ENCODE measurements at regions not wholly inside any gene's neighbourhood (a gene's known extent, or its start where the extent isn't known, plus 50 kb on each side); places are given as distances from the start of the nearest gene placed in this dataset.
"Not testable (repeated sequence)": the region's sequence is repeated elsewhere in the genome, so short reads cannot be mapped to it uniquely, and the experiment has no call there.

- peaks cover 10% of the 10 kb centered on the region for H3K27me3 ChIP-seq (ENCODE audit: insufficient read depth, insufficient read length)
- peaks cover 5% of the 10 kb centered on the region for H3K4me1 ChIP-seq (ENCODE audit: insufficient read depth, insufficient read length)
- H3K9ac ChIP-seq (ENCODE audit: insufficient read length, low read depth), result no peak overlapping the region
- no peak for TF ChIP-seq ZNF274 (IDR thresholded peaks at IDR 0.05; ENCODE audit: low read depth, low read length)
- TF ChIP-seq YY1 (IDR thresholded peaks at IDR 0.05; ENCODE audit: insufficient read depth, insufficient read length), result no peak
- no peak for TF ChIP-seq SUZ12 (IDR thresholded peaks at IDR 0.05; ENCODE audit: extremely low read depth, insufficient read depth, insufficient read length)
- no peaks in the 10 kb centered on the region for H3K9me3 ChIP-seq (ENCODE audit: insufficient read depth, low read length)
- no peak overlapping the region for H3K4me3 ChIP-seq (ENCODE audit: insufficient read length, low read depth)
- no peaks in the 10 kb centered on the region for H3K36me3 ChIP-seq (ENCODE audit: insufficient read depth, insufficient read length, low read length)
- DNase-seq (ENCODE audit: low read depth, low spot score), result no peak
These were observed 63.0 kb downstream of the HOXA1 start for GRCh38 chr7:27032839-27033238.

GRCh38 chr7:27031289-27032172 lies 64.3 kb downstream of the HOXA1 start:
- TF ChIP-seq SUZ12 (IDR thresholded peaks at IDR 0.05; ENCODE audit: extremely low read depth, insufficient read depth, insufficient read length) (no peak), ZNF274 (IDR thresholded peaks at IDR 0.05; ENCODE audit: low read depth, low read length) (no peak), YY1 (IDR thresholded peaks at IDR 0.05; ENCODE audit: insufficient read depth, insufficient read length) (no peak)
- DNase-seq (ENCODE audit: low read depth, low spot score), result no peak
- no peak overlapping the region for H3K9ac ChIP-seq (ENCODE audit: insufficient read length, low read depth)
- H3K4me1 ChIP-seq (ENCODE audit: insufficient read depth, insufficient read length), result peaks cover 5% of the 10 kb centered on the region
- H3K36me3 ChIP-seq (ENCODE audit: insufficient read depth, insufficient read length, low read length), result no peaks in the 10 kb centered on the region
- H3K4me3 ChIP-seq (ENCODE audit: insufficient read length, low read depth), result no peak overlapping the region
- H3K27me3 ChIP-seq (ENCODE audit: insufficient read depth, insufficient read length), result peaks cover 13% of the 10 kb centered on the region
- no peaks in the 10 kb centered on the region for H3K9me3 ChIP-seq (ENCODE audit: insufficient read depth, low read length)

GRCh38 chr7:27030393-27031050 lies 65.3 kb downstream of the HOXA1 start:
- Histone ChIP-seq H3K9ac (ENCODE audit: insufficient read length, low read depth) (no peak overlapping the region), H3K9me3 (ENCODE audit: insufficient read depth, low read length) (no peaks in the 10 kb centered on the region), H3K36me3 (ENCODE audit: insufficient read depth, insufficient read length, low read length) (no peaks in the 10 kb centered on the region), H3K27me3 (ENCODE audit: insufficient read depth, insufficient read length) (peaks cover 13% of the 10 kb centered on the region), H3K4me3 (ENCODE audit: insufficient read length, low read depth) (no peak overlapping the region), H3K4me1 (ENCODE audit: insufficient read depth, insufficient read length) (peaks cover 5% of the 10 kb centered on the region)
- peak; percentile 57 for DNase-seq (ENCODE audit: low read depth, low spot score)
- TF ChIP-seq ZNF274 (IDR thresholded peaks at IDR 0.05; ENCODE audit: low read depth, low read length) (no peak), YY1 (IDR thresholded peaks at IDR 0.05; ENCODE audit: insufficient read depth, insufficient read length) (no peak), SUZ12 (IDR thresholded peaks at IDR 0.05; ENCODE audit: extremely low read depth, insufficient read depth, insufficient read length) (no peak)

GRCh38 chr7:27025270-27025669 lies 70.5 kb downstream of the HOXA1 start:
- H3K27me3 ChIP-seq (ENCODE audit: insufficient read depth, insufficient read length), result peaks cover 13% of the 10 kb centered on the region
- no peak for TF ChIP-seq YY1 (IDR thresholded peaks at IDR 0.05; ENCODE audit: insufficient read depth, insufficient read length)
- no peak for TF ChIP-seq ZNF274 (IDR thresholded peaks at IDR 0.05; ENCODE audit: low read depth, low read length)
- no peak for TF ChIP-seq SUZ12 (IDR thresholded peaks at IDR 0.05; ENCODE audit: extremely low read depth, insufficient read depth, insufficient read length)

GRCh38 chr7:27010068-27010467 lies 85.7 kb downstream of the HOXA1 start:
- Histone ChIP-seq H3K36me3 (ENCODE audit: insufficient read depth, insufficient read length, low read length) (no peaks in the 10 kb centered on the region), H3K9ac (ENCODE audit: insufficient read length, low read depth) (no peak overlapping the region), H3K9me3 (ENCODE audit: insufficient read depth, low read length) (peaks cover 16% of the 10 kb centered on the region), H3K4me1 (ENCODE audit: insufficient read depth, insufficient read length) (no peaks in the 10 kb centered on the region), H3K27me3 (ENCODE audit: insufficient read depth, insufficient read length) (no peaks in the 10 kb centered on the region), H3K4me3 (ENCODE audit: insufficient read length, low read depth) (no peak overlapping the region)
- TF ChIP-seq SUZ12 (IDR thresholded peaks at IDR 0.05; ENCODE audit: extremely low read depth, insufficient read depth, insufficient read length) (no peak), YY1 (IDR thresholded peaks at IDR 0.05; ENCODE audit: insufficient read depth, insufficient read length) (no peak), ZNF274 (IDR thresholded peaks at IDR 0.05; ENCODE audit: low read depth, low read length) (no peak)
- DNase-seq (ENCODE audit: low read depth, low spot score), result no peak

More at GRCh38 chr7:27025270-27025669, 70.5 kb downstream of the HOXA1 start:
- no peaks in the 10 kb centered on the region for H3K36me3 ChIP-seq (ENCODE audit: insufficient read depth, insufficient read length, low read length)
- no peak for DNase-seq (ENCODE audit: low read depth, low spot score)
- no peak overlapping the region for H3K4me3 ChIP-seq (ENCODE audit: insufficient read length, low read depth)
- H3K9me3 ChIP-seq (ENCODE audit: insufficient read depth, low read length), result no peaks in the 10 kb centered on the region
- no peaks in the 10 kb centered on the region for H3K4me1 ChIP-seq (ENCODE audit: insufficient read depth, insufficient read length)
- H3K9ac ChIP-seq (ENCODE audit: insufficient read length, low read depth), result no peak overlapping the region

- no peak for TF ChIP-seq YY1 (IDR thresholded peaks at IDR 0.05; ENCODE audit: insufficient read depth, insufficient read length)
- no peak for TF ChIP-seq SUZ12 (IDR thresholded peaks at IDR 0.05; ENCODE audit: extremely low read depth, insufficient read depth, insufficient read length)
- TF ChIP-seq ZNF274 (IDR thresholded peaks at IDR 0.05; ENCODE audit: low read depth, low read length), result no peak
- Histone ChIP-seq H3K4me1 (ENCODE audit: insufficient read depth, insufficient read length) (no peaks in the 10 kb centered on the region), H3K9ac (ENCODE audit: insufficient read length, low read depth) (no peak overlapping the region), H3K36me3 (ENCODE audit: insufficient read depth, insufficient read length, low read length) (no peaks in the 10 kb centered on the region), H3K27me3 (ENCODE audit: insufficient read depth, insufficient read length) (peaks cover 3% of the 10 kb centered on the region), H3K4me3 (ENCODE audit: insufficient read length, low read depth) (no peak overlapping the region), H3K9me3 (ENCODE audit: insufficient read depth, low read length) (peaks cover 23% of the 10 kb centered on the region)
- no peak for DNase-seq (ENCODE audit: low read depth, low spot score)
These were observed 95.3 kb downstream of the HOXA1 start for GRCh38 chr7:27000496-27000895.

GRCh38 chr7:26998284-26998683 lies 97.5 kb downstream of the HOXA1 start:
- peaks cover 23% of the 10 kb centered on the region for H3K9me3 ChIP-seq (ENCODE audit: insufficient read depth, low read length)
- H3K27me3 ChIP-seq (ENCODE audit: insufficient read depth, insufficient read length); H3K4me3 ChIP-seq (ENCODE audit: insufficient read length, low read depth); H3K36me3 ChIP-seq (ENCODE audit: insufficient read depth, insufficient read length, low read length); DNase-seq (ENCODE audit: low read depth, low spot score); H3K9ac ChIP-seq (ENCODE audit: insufficient read length, low read depth); H3K4me1 ChIP-seq (ENCODE audit: insufficient read depth, insufficient read length): not testable (repeated sequence)
